HT-29 (cell line): ENCODE measurements at regions not wholly inside any gene's neighbourhood (a gene's known extent, or its start where the extent isn't known, plus 50 kb on each side); places are given as distances from the start of the nearest gene placed in this dataset.

ENCODE experiments used
- DNase-seq: peaks from one replicate; pipeline ENCODE4 v3.0.0-alpha.2; 2015; ENCODE audit warnings: low spot score

DNA sequence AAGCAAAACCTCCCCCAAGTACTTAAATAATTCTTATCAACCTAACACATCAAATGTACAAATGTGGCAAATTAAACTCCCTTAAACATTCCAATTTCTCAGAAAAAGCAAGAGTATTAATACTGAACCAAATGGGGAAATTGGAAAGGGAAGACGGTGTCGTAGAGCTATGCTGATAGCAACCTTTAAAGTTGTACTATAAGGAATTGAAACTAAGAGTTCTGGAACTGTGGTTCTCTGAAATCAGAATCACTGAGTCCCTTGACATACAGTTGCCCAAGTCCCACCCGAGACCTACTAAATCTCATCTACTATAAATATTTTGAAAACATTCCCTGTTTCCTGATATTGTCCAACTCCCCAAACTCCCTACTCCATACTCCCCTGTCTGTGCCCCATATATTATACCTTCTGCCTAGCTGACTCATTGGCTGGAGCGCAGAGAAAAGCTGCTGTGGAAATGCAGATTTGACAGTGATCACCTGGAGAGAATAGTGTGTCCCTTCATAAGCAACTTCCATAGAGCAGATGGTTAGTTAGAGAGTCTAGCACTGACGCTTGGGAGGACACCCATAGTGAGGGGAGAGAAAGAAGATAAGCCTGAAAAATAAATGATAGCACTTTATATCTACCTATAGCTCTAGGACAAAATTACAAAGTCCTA, 51.4 kb upstream of the ITM2B start:
- no peak for DNase-seq

DNA sequence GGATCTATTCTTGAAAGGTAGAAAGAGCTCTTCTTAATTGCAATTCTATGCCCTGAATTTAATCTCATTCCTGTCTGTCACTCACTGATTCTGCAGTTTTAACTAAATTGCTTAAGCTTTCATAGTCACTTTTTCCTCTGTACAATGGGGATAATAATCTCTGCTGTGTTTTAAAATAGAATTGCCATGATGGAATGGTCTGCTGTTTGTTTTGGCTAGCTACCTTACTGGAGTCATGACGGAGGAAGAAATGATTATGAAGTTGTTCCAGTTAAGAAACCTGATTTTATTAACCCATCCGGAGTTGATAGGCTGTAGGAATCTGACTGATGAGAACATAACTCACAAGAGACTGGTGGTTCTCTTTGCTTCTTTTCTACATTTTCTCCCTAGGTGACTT, 54.9 kb upstream of the ITM2B start:
- no peak for DNase-seq

DNA sequence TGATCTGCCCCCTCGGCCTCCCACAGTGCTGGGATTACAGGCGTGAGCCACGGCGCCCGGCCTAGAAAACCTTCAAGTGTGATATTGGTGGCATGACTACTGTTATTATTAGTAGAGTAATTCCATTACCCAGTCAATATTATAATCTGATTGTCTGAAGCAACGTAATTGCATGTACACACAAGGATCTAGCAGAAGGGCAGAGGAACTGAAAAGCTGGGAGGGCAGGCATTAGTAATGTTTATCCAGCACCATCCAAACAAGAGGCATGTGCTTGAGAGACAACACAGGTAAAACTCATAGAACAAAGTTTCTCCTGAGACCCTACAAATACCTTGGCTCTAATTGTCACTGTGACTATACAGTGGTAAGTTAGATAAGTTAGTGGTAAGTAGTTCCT, 56.2 kb upstream of the ITM2B start:
- no peak for DNase-seq

DNA sequence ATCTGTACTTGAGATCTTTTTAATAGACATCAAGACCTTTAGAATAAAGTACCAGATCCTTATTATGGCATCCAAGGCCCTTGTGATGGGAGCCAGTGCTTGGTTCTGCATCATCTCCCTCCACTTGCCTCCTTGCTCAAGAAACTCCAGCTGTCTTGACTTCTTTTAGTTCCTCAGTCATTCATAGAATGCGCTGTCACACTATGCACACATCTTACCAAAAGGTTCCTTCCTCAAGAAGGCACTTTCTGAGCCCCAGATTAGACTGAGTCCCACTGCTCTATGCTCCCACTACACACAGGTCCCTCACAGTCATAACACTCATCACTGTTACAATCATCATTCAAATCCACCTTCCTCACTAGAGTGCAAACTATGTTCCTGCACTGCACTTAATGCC, 57.8 kb upstream of the ITM2B start:
- DNase-seq, result no peak

DNA sequence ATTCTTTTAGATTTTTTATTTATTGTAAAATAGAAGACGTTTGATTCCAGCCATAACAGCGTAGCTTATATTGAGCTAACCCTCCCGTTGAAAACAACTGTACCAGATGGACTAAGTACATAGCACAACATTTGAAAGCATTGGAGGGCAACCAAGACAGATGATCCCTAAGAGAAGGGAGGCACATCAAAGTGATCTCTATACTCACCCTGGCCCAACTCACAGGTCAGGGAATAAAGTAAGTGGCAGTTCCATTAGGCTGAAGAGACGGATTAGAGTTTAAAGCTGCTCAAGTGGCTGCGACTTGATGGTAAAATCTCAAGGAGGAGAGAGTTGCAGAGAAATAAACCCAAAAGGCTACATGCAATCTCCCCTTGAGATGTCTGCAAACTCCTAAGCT, 65.1 kb upstream of the ITM2B start:
- DNase-seq, result no peak

DNA sequence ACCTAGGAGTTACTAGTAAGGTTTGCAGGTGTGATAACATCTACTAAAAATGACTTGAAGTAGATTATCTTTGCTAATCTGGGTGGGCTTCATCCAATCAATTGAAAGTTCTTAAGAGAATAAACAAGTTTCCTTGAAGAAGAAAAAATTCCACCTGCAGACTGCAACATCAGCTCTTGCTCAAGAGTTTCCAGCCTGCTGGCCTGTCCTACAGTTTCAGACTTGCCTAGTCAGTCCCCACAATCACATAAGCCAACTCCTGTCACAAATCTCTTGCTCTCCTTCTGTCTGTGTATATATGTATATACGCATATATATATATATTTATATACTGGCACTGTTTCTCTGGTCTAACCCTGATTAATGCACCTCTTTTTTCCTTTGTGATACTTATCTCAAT, 67.3 kb upstream of the ITM2B start:
- no peak for DNase-seq

DNA sequence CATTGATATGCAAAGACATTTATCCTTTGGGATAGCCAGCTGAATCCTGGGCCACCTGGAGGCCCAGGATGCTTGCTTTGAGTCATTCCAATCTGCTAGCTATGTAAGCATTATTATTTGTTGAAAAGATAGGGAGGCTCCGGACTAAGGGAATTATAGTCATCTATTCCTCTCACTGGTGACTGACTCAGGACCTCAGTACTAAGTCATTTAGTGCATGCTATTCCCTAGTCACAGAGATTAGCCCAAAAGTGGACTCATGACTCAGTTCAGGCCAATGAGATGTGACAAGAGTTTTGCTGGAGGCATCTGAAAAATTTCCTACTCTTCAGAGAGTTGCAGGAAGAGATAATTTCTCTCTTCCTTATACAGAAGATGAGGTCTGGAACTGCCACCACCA, 67.9 kb upstream of the ITM2B start:
- no peak for DNase-seq

DNA sequence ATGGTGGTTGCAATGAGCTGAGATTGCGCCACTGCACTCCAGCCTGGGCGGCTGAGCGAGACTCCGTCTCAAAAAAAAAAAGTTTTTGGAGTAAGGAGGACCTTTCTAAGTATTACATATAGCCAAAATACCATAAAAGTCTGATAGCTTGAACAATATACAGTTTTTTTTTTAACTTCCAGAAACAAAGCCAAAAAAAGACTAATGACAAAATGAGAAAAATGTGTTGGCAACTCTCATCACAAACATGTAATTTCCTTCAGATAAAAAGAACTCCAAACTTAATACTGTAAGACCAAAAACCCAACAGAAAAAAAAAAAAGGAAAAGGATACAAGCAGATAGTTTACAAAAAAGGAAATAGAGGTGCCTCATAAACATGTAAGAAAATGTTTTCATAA, 68.2 kb upstream of the MED4 start:
- DNase-seq, result no peak

DNA sequence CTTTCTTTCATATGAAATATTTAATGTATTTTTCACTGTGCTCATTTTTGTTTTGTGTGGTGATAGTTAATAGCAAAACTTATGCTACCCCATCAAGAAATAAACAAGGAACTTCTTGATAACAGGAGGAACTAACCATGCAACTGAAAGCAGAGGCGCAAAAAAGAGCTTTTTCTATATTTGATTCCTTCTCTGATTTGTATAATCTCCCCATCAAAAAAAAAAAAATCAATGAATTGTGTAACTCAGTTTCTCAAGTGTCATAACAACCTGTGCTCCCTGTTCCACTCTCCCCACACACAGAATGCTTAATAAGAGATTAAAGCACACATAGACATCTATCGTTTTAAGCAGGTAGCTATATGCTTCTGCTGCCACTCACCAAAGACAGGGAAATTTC, 67.3 kb upstream of the MED4 start:
- no peak for DNase-seq

DNA sequence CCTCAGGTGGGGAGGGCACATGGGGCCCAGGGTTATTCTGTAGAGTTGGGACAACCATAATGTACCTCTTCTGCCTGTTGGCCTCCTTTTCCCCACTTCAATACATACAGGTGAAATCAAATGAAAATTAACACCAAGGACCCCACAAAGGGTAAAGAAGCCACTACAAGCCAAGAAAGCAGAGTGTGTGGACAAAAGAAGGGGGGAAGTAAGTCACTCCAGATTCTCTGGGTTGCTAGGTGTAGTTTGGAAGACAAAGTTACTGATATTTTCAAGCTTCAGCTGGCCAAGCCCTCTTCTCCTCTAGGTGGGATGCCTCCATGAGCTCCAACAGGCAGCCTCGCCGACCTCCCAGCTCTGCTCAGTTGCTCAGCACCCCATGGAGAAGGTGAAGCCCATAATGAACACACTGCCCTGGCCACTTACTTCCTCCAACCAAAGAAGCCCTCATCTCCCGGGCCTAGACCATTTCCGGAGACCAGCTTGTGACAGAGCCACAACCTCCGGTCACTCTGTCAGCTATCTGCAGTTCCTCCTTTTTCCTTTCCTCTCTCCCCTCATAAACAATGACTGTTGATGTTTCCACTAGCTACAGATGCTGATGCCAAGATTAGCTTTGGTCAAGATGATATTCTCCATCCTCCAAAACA, 66.8 kb upstream of the MED4 start:
- no peak for DNase-seq

DNA sequence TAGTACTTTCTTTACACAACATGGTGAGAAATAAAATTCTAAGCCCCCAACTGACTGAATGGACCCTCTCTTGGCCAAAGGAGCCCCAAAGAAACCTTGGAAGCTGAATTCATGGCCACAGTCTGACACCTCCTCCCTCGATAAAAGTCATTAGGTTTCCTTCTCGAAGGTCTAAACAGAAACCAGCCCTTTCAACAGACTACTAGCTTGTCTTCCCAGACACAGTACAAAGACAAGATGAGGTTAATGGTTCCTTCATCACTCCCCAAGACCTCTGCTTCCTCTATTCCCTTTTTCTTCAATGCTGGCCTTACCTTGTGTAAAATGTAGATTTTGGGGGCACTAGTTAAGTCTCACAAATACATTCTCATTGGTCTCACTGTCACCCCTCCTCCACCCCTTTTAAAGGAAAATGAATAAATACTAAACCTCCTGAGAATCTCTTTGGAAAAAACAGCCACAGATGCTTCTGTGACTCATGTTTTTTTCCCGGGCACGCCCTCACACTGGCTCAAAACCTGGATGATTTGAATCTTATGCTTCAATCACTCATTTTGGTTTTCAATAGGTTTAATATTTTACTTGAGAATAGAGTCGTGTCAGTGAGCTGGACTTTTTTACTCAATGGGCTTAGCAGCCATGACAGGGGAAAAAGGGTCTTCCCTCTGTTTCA, 65.8 kb upstream of the MED4 start:
- DNase-seq, result no peak

DNA sequence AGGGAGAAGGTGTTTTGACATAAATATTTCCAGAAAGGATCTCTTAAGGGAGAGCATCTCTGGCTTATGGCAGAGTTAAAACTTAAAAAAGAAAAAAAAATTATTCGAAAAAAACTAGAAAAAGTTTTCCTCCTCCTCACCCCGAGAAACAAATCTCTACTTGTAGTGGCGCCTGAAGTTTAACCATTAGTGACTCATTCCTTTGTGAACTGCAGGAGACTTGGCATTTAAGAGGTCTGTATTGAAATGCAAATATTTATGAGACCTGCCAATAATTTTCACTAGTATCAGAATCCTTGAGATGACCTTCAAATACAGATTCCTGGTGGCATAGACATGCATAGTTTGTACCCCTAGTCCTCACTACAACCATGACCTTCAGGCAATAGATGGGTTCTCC, 64.9 kb upstream of the MED4 start:
- no peak for DNase-seq

DNA sequence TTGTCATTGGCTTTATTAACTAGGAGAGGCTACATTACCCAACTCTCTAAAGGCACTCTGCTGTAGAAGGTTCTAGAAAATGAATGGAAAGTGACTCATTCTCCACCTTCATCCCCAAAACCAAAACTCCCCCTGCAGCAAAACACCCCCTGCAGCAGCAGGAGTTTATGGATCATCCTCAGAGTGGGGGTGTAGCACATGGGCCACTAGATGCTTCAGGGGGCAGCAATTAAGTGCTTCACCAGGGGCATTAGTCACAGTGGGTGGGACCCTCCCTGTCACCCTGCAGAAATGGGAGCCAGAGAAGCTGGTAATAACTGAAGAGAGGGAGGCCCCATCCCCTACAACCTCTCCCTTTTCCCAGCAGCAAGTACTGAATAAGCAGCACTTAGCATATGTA, 64.5 kb upstream of the MED4 start:
- no peak for DNase-seq

DNA sequence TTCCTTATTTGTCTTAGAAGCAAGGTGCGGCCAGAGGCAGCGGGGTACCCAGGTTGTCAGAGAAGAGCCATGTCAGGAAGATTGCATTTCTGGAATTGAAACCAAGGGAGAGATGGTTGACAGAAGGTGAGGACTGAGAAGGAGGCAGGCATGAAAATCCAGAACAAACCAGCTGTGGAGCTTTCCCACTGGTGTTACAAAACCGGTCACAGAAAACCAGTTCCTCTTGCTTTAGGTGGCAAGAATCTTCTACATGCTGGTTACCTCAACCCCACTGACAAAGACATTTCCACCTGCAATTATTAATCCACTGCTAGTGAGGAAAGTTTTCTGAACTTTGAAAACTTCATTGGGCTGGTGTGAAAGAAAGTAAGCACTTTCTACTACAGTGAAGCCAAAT, 64.0 kb upstream of the MED4 start:
- DNase-seq, result peak; percentile 43

DNA sequence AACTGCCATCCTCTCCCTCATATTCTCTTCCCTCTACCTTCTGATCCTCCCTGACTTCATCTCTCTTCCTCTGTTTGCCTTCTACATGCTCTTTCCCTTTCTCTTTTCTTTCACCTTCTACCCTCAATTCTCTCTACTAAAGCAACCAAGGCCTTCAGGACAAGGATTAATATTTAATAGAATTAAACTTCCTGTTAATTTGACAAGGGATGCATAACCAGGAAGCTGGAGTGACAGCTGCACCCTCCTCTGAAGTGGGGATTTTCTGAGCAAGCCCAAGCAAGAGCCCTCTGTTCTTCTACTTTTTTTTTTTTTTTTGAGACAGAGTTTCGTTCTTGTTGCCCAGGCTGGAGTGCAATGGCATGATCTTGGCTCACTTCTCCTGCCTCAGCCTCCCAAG, 63.4 kb upstream of the MED4 start:
- peak; percentile 52 for DNase-seq

DNA sequence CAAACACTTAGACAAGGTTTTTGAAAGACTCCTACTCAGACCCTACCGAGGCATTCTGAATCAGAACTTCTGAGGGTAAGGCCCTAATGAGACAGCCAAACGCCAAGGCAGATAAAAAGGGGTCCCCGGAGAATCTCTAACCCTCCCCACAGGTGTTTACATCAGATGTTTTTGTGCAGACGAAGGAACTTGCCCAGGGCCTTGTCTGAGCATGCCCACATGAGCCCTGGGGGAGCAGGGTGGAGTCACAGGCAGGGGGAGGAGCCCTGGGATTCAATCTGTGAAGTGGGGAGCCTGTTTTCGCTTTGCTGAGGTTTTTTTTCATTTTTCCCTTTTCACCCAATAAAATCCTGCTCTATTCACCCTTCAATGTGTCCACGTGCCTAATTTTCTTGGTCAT, 61.6 kb upstream of the MED4 start:
- peak; percentile 12 for DNase-seq

DNA sequence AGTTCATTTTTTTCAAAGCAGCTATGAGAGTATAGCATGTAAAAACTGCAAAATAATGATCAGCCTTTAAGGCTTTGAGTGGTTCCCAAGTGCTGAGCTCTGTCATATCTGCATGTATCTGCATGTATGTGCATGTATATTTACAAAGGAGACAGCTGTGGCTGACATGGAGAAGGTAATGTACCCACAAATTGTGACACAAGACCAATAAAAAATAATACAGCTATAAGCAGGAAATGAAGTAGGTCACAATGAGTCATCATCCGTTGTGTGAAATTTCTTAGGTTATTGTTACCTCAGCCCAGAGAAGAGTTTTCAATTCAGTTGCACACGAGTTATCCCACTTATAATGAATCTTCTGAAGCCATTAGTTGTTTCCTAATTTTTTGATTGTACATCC, 60.9 kb upstream of the MED4 start:
- peak; percentile 79 for DNase-seq

DNA sequence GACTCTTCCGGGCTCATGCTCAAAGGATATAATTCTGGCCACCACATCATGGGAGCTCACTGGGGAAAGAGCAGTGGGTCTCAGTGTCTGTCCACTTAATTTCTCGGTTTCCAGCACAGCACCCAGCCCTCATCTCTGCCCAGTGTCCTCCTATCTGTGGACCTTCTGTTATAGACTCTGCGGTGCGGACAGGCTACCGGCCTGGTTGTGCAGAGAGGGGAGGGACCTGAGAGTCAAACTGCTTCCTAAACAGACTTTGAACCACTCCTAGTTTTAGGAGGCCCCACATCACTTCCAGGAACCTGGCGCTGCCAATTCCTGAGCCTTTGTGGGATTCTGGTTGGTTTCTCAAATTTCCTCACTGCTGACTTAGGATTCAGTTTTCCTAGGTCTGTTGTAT, 59.8 kb upstream of the MED4 start:
- no peak for DNase-seq

DNA sequence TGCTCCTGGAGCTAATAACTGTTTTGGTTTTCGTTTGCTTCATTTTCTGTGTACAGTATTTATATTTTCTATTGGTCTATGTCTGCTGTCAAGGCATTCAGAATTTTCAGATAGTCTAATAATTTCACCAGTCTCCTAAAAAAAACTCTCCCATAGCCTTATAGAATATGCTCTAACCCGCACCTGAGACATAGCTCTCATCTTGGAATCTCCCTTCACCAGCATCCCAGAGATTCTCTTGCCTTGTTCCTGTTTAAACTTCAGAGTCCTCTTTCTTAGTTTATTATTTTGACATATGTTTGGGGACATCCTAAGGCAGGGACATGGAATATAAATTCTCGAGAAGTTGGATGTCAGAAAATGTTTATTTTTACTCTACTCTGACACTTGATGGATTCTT, 58.3 kb upstream of the MED4 start:
- DNase-seq, result no peak

DNA sequence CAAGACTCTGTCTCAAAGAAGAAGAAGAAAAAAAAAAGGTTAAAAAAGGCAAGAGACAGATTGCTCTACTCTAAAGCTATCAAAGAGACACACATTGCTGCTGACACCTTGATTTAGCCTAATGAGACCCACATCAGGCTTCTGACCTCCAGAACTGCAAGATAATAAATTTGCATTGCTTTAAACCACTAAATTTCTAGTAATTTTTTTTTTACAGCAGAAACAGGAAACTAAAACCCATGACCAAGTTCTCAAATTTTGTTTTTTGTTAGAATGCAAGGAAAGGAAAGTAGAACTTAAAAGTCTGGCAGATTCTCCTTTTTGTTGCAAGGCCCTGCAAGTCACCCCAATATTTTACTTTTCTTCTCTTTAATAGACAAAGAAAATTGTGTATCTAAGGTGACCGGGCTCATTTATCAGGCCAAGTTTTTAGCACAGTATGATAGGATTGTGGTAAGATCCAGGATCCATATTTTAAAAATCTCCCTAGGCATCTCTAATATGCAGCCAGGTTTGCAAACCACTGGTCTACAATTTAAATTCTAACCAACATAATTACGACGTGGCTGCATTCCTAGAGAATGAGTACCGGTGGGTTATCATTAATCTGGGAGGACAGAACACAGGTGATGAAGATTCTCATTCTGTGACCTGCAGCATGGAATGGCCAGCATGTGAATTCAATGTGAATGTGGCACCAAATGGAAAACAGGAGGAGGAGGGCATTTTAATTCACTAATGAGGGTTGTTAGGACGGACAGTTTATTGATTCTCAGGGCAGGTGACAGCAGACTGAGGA, 56.7 kb upstream of the MED4 start:
- no peak for DNase-seq

DNA sequence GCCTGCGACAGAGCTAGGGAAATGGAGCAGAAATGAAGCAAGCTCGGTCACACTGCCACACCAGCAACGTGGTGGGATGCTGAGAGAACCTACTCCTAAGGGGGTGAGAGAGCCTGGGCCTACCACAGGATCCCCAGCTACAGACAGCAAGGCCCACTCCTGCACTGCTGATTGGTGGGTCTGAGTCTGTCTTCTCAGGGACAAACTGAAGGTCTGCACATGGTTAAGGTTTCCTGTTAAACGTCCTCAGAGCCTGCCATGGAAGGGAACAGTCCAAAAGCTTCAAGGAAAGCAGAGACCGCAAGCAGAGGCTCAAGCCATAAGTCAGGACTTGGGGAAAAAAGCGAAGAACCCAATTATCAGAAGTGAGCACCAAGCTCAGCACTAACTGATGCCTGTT, 53.5 kb upstream of the MED4 start:
- DNase-seq, result no peak

DNA sequence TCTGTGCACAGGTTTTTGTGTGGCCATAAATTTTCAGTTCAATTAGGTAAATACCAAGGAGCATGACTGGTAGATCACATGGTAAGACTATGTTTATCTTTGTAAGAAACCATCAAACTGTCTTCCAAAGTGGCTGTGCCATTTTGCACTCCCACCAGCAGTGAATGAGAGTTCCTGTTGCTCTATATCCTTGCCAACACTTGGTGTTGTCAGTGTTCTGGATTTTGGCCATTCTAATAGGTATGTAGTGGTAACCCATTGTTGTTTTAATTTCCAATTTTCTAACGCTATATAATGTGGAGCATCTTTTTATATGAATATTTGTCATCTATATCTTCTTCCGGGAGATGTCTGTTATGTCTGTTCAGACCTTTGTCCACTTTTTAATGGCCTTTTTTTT, 51.7 kb upstream of the MED4 start:
- no peak for DNase-seq

DNA sequence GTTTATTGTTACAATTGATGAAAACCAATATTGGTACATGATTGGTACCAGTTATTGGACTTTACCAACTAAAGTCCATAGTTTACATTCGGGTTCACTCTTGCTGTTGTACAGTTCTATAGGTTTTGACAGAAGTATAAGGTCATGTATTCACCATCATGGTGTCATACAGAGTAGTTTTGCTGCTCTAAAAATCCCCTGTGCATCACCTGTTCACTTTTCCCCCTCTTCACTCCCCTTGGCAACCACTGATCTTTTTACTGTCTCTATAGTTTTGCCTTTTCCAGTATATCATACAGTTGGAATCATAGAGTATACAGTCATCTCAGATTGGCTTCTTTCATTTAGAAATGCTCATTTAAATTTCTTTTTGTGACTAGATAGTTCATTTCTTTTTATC, 51.2 kb upstream of the MED4 start:
- DNase-seq, result no peak
